HG03439 (cell line): ENCODE measurements at regions not wholly inside any gene's neighbourhood (a gene's known extent, or its start where the extent isn't known, plus 50 kb on each side); places are given as distances from the start of the nearest gene placed in this dataset.
A peak's percentile ranks its signal among the peaks of the same experiment; 100 is the strongest.
"Not testable (repeated sequence)": the region's sequence is repeated elsewhere in the genome, so short reads cannot be mapped to it uniquely, and the experiment has no call there.

ENCODE experiments used
- ATAC-seq: cut with Tn5 transposase; IDR thresholded peaks from one replicate; pipeline ENCODE4 v1.9.1; 2021; ENCODE audit warnings: mild to moderate bottlenecking, moderate library complexity; ENCODE audit not compliant: unreplicated experiment

GRCh38 chr6:56904068-56904467, 50.8 kb upstream of the BEND6 start:
- no peak for ATAC-seq

GRCh38 chr6:56902641-56903464, 52.1 kb upstream of the BEND6 start:
- ATAC-seq = no peak

GRCh38 chr6:56900784-56901183, 54.1 kb upstream of the BEND6 start:
- no peak for ATAC-seq

GRCh38 chr6:56899753-56900152, 55.2 kb upstream of the BEND6 start:
- no peak for ATAC-seq

GRCh38 chr6:56899311-56899710, 55.6 kb upstream of the BEND6 start:
- no peak for ATAC-seq

- ATAC-seq = no peak
Measured at GRCh38 chr6:56897789-56898529, 56.9 kb upstream of the BEND6 start.

- ATAC-seq = peak; percentile 22
Measured at GRCh38 chr6:56891754-56892153, 63.2 kb upstream of the BEND6 start.

GRCh38 chr6:56890683-56891429, 64.1 kb upstream of the BEND6 start:
- peak; percentile 90 for ATAC-seq

- ATAC-seq = no peak
Measured at GRCh38 chr6:56890066-56890465, 64.8 kb upstream of the BEND6 start.

- ATAC-seq = no peak
Measured at GRCh38 chr6:56889492-56889891, 65.4 kb upstream of the BEND6 start.

GRCh38 chr6:56888687-56889086, 66.2 kb upstream of the BEND6 start:
- no peak for ATAC-seq

- no peak for ATAC-seq
Measured at GRCh38 chr6:56887086-56887485, 67.8 kb upstream of the BEND6 start.

- no peak for ATAC-seq
Measured at GRCh38 chr6:56877922-56878321, 77.0 kb upstream of the BEND6 start.

- no peak for ATAC-seq
Measured at GRCh38 chr6:56875961-56876360, 78.9 kb upstream of the BEND6 start.

- no peak for ATAC-seq
Measured at GRCh38 chr6:56875523-56875922, 79.4 kb upstream of the BEND6 start.

- no peak for ATAC-seq
Measured at GRCh38 chr6:56874328-56874727, 80.6 kb upstream of the BEND6 start.

GRCh38 chr6:56870053-56870452, 84.9 kb upstream of the BEND6 start:
- not testable (repeated sequence) for ATAC-seq

GRCh38 chr6:56869346-56869745, 85.6 kb upstream of the BEND6 start:
- no peak for ATAC-seq

- no peak for ATAC-seq
Measured at GRCh38 chr6:56868687-56869086, 86.2 kb upstream of the BEND6 start.

GRCh38 chr6:56866917-56867522, 87.9 kb upstream of the BEND6 start:
- no peak for ATAC-seq
